ENCODE measurements at regions not wholly inside any gene's neighbourhood (a gene's known extent, or its start where the extent isn't known, plus 50 kb on each side); places are given as distances from the start of the nearest gene placed in this dataset.

- DNase-seq, result no peak
These were observed 79.0 kb upstream of the RGS17 start for GRCh38 chr6:153210083-153210482.

- DNase-seq, result no peak
These were observed 77.6 kb upstream of the RGS17 start for GRCh38 chr6:153208706-153209105.

- no peak for DNase-seq
These were observed 76.5 kb upstream of the RGS17 start for GRCh38 chr6:153207617-153208016.

- DNase-seq, result no peak
These were observed 75.9 kb upstream of the RGS17 start for GRCh38 chr6:153207006-153207405.

GRCh38 chr6:153192943-153193885 is 62.1 kb upstream of the RGS17 start:
- DNase-seq, result no peak

GRCh38 chr6:153183925-153184324 is 52.8 kb upstream of the RGS17 start:
- no peak for DNase-seq
